Activated CD8-positive, alpha-beta memory T cell treated with anti-CD3 and anti-CD28 coated beads for 36 hours (primary cell): ENCODE measurements at regions not wholly inside any gene's neighbourhood (a gene's known extent, or its start where the extent isn't known, plus 50 kb on each side); places are given as distances from the start of the nearest gene placed in this dataset.
"Not testable (repeated sequence)": the region's sequence is repeated elsewhere in the genome, so short reads cannot be mapped to it uniquely, and the experiment has no call there.

Experiments used
- CTCF ChIA-PET: fragments of 350-600 bp; sonication (Branson Sonifier 250); formaldehyde crosslinking; loops from one replicate; lab custom pipeline; 2021; ENCODE audit warnings: antibody characterized with exemption; lab: Charles Lee
- POLR2A ChIA-PET: fragments of 350-600 bp; sonication (Branson Sonifier 250); formaldehyde crosslinking; loops from one replicate; lab custom pipeline; 2021; ENCODE audit warnings: antibody characterized with exemption; lab: Charles Lee

DNA sequence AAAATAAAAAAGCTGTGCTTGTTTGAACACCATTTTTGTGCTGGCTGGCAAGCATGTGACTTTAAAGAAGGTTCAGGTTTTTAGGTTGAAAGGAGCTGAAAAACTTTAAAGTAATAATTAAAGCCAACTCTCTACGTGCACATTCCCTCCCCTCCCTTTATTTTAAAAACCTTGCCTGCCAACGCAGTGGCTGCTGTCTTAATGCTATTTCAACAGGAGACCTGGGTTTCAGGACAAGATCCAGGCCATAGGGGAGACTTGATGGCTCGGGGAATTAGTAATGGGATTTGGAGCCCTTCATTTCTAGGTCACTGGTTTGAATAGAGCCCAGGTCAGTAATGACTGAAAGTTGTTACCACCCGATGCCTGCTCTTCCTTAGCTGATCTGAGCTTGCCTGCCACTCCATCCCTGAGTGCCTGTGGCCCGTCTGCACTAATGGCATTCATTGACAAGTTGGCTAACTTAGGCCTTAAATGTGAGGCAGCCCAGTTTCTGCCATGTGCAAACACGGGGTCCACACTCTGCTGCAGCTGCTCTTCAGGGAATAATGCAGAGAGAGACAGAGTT, 1233.2 kb upstream of the ZEB2 start:
- ChIA-PET CTCF (no interaction called here), POLR2A (no interaction called here)

- POLR2A ChIA-PET = no interaction called here
- CTCF ChIA-PET = no interaction called here
Measured at GRCh38 chr2:145752091-145752806, 1232.3 kb upstream of the ZEB2 start.

GRCh38 chr2:145751629-145752028, 1231.7 kb upstream of the ZEB2 start:
- POLR2A ChIA-PET = no interaction called here
- CTCF ChIA-PET = no interaction called here

DNA sequence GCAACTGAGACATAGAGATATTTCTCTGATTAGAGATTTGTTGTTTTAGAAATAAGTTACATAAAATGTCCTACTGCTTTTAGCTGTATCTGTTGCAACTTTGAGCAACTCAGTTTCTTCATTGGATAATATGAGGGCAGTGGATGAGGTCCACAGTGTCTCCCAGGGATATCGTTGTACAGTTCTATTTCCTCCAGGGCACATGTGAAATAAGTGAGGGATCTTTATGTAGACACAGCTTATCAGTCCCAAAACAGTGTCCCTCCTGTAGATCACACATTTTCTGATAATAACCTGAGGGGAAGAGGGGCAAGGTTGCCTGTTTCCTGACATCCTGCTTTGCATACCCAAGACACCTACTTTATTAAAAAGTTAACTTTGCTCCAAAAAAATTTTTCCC, 1231.2 kb upstream of the ZEB2 start:
- ChIA-PET CTCF (no interaction called here), POLR2A (no interaction called here)

DNA sequence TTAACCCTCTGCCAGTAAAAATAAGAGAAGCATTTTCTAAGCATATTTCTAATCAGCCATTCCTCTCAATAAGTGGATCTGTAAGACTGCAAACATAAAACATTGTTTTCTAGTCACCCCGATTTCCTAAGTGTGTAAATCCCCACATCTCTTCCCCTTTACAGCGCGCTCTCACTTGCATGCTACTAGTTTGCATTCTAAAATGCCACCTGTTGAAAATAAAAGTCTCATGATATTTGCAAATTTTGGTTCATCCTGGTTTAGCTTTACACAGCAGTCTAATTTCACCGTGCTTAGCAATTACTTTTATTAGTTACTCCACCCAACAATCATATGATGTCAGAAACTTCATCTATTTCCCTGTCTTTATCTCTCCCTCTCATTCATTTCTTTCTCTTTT, 1230.7 kb upstream of the ZEB2 start:
- ChIA-PET POLR2A (no interaction called here), CTCF (no interaction called here)

- POLR2A ChIA-PET = no interaction called here
- CTCF ChIA-PET = no interaction called here
Measured at GRCh38 chr2:145750144-145750543, 1230.2 kb upstream of the ZEB2 start.

DNA sequence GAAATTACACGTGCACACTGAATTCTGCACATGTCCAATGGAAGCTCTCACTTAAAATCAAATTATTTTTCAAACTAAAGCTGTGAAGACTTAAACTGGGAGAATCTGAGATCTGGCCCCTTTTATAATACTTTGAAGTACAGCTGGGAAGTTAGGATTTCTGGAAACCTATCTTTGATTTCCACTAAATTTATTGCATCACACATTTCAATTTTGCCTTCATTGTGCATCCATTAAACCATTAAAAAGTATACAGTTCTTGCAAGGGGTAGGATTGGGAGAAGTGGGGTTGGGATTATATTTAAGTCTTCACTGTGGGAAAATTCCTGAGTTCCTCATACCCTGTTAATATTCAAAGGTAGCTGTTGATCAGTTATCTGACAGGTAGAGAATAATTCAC, 1229.6 kb upstream of the ZEB2 start:
- ChIA-PET POLR2A (no interaction called here), CTCF (no interaction called here)

DNA sequence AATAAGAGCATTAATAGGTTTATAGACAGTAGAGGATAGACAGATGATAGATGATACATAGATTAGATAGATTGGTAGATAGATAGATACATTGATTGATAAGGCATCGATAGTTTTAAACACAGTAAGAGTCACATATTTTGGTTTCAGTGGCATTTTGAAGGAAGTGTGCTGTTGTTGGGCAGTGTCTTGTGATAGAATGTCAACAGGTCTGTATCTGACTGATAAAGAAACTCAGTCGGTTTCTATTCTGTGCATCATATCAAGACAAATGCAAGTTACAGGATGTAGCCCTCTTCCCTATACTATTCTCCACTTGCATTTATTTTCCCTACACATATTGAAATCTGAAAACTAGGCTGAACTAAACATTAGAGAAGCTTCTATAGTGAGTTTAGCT, 1229.0 kb upstream of the ZEB2 start:
- CTCF ChIA-PET = no interaction called here
- POLR2A ChIA-PET = no interaction called here

DNA sequence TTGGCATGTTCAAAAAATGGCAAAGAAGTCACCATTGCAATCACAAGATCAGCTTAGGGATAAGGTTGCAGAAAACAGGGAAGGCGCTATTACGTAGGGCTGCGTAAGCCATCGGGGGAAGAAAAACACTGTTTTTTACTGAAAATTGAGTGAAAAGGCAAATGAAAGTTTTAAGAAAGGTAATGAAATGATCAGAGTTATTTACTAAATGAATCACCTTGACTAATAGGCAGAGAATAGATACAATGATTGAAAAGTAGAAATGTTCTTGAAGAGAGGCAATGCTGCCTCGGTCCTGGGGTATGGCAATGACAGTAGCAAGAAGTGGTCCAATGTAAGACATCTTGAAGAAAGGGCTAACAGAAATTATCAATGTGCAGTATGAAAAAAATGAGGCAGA, 1227.8 kb upstream of the ZEB2 start:
- POLR2A ChIA-PET = no interaction called here
- CTCF ChIA-PET = no interaction called here

- CTCF ChIA-PET, POLR2A ChIA-PET: not testable (repeated sequence)
Measured at GRCh38 chr2:145745387-145745721, 1225.4 kb upstream of the ZEB2 start.

DNA sequence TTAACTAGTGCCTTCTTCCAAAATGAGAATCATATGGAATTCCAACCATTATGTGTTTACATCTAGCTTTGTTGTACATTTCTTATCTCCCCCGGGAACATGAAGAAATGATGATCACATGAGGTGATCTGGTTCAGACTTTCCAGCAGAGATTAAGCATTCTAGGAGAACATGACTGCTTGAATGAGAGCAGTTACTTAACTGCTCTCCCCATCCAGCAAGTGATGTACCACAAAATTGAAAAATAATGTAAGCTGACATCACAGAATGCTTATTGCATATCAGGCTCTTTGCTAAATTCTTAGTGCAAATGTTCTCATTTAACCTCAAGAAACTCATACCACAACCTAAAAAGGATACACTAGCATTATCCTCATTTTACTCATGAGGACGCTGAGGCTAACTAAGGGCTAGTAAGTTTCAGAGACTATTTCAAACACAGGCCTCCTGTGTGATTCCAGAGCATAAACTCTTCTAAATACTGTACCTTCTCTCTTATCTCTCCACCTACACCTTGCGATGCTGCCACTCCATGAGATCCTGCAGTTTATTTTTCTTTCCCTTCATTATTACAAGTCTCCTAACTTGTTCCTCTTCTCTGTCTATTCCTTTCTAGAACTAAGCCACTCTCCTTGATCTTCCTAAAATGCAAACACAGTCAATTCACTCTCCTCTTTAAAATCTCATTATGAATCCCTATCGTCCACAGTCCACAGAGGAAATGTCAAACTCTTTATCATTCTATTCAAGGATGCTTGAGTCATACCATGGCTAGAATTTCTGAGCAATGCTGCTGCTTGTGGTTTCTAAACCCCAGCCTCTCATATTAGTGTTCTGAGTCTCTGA, 1224.8 kb upstream of the ZEB2 start:
- POLR2A ChIA-PET = no interaction called here
- CTCF ChIA-PET = no interaction called here

- ChIA-PET POLR2A (no interaction called here), CTCF (interaction anchor here (0.6 kb wide), 1 partner anchor 13 kb away, joined by 5 read pairs; no protein-coding TSS in a partner anchor)
Measured at GRCh38 chr2:145743011-145743410, 1223.1 kb upstream of the ZEB2 start.

- ChIA-PET CTCF (no interaction called here), POLR2A (no interaction called here)
Measured at GRCh38 chr2:145741636-145742035, 1221.7 kb upstream of the ZEB2 start.

GRCh38 chr2:145741181-145741580, 1221.3 kb upstream of the ZEB2 start:
- CTCF ChIA-PET = no interaction called here

GRCh38 chr2:145740302-145740701, 1220.4 kb upstream of the ZEB2 start:
- CTCF ChIA-PET = no interaction called here
- POLR2A ChIA-PET = no interaction called here

More at GRCh38 chr2:145741181-145741580, 1221.3 kb upstream of the ZEB2 start:
- POLR2A ChIA-PET = no interaction called here

GRCh38 chr2:145739681-145740080, 1219.8 kb upstream of the ZEB2 start:
- CTCF ChIA-PET = no interaction called here
- POLR2A ChIA-PET = no interaction called here

GRCh38 chr2:145736871-145737270, 1217.0 kb upstream of the ZEB2 start:
- CTCF ChIA-PET = no interaction called here
- POLR2A ChIA-PET = no interaction called here

DNA sequence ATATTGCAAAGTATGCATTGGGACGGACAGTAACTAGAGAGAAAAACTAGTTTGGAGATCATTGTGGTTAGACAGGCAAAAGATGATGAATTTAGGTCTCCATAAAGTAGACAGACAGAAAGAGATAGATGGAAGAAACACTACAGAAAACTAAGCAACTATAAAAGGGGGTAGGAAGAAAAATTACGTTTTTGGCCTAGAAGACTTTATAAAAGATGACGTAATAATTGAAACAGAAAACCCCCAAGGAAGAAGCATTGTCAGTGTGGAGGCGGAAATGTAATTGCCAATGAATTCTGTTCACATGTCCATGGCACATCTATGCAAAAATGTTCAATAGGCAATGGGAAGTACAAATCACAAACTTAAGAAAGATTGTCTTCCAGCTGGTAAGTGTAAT, 1211.5 kb upstream of the ZEB2 start:
- CTCF ChIA-PET = no interaction called here
- POLR2A ChIA-PET = no interaction called here

DNA sequence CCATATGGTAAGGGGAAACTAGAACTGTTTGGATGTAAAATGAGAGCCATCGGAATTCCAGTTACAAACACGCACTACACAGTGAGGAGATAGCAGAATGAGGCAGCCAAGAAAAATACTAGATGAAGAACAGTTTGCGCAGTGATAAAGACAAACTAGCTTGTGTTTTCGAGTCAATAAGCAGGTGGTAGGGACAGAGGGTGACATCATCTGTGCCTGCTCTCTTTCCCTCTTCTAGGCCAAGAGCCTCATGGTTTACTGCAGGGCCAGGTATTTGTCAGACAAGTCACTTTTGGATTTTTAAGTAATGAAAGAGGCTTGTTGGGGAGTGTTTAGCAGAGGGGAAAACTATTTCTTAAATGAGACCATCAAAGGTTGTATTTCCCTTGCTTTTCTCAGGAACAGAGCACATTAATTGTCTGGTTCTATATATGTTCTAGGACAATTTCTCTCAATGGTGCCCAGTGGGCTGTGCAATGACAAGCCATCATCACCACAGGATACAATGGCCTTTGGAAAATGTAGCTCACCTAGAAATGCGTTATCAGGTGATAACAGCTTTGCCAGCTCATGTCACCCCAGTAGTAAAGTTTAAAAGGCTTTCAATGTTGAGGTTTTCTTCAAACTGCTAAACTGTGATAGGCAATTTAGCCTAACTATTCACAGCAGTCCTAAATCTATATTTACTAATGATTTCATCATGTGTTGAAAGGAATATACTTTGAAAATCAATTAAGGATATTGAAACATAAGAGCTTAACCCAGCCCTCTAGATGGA, 1210.3 kb upstream of the ZEB2 start:
- ChIA-PET CTCF (no interaction called here), POLR2A (no interaction called here)

- ChIA-PET CTCF (no interaction called here), POLR2A (no interaction called here)
Measured at GRCh38 chr2:145729481-145729880, 1209.6 kb upstream of the ZEB2 start.
